IPS-15b (cell line): ENCODE measurements at regions not wholly inside any gene's neighbourhood (a gene's known extent, or its start where the extent isn't known, plus 50 kb on each side); places are given as distances from the start of the nearest gene placed in this dataset.

Source experiments
- H3K27me3 ChIP-seq: one replicate; pipeline ENCODE4 v1.6.1; 2013; ENCODE audit warnings: low read length; ENCODE audit not compliant: control insufficient read depth, insufficient read depth
- H3K36me3 ChIP-seq: one replicate; pipeline ENCODE4 v1.6.1; 2013; ENCODE audit warnings: low read length; ENCODE audit not compliant: control insufficient read depth, insufficient read depth
- H3K4me1 ChIP-seq: one replicate; pipeline ENCODE4 v1.6.1; 2013; ENCODE audit warnings: mild to moderate bottlenecking, low read length; ENCODE audit not compliant: control insufficient read depth, insufficient read depth
- H3K4me3 ChIP-seq: one replicate; pipeline ENCODE4 v1.5.1; 2013; ENCODE audit warnings: low read depth, low read length
- H3K9ac ChIP-seq: one replicate; pipeline ENCODE4 v1.6.1; 2013; ENCODE audit warnings: low read depth, mild to moderate bottlenecking, low read length
- H3K9me3 ChIP-seq: one replicate; pipeline ENCODE4 v1.6.1; 2013; ENCODE audit warnings: mild to moderate bottlenecking, low read length; ENCODE audit not compliant: control insufficient read depth, insufficient read depth

DNA sequence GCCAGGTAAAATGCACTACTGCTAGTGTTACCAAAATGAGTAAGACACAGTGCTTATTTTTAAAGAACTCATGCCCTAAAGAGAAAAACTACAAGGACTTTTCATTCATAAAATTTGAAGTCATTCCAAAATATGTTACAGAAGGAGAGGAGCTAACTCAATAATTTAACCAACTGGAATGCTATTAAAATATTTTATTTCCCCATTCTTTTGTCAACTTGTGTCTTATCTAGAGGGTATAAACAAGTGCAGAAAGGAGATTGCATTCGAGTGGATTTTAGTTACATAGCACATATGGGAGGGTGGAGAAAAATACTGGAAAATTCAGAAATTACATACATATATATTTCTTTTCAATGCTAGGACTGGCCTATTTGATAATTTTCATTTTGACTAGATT lies 131.0 kb upstream of the IRS2 start:
- no peak overlapping the region for H3K4me3 ChIP-seq
- H3K36me3 ChIP-seq, result no peaks in the 10 kb centered on the region
- H3K9me3 ChIP-seq, result no peaks in the 10 kb centered on the region
- H3K9ac ChIP-seq, result no peak overlapping the region
- H3K27me3 ChIP-seq, result no peaks in the 10 kb centered on the region
- H3K4me1 ChIP-seq, result no peaks in the 10 kb centered on the region

GRCh38 chr13:109913936-109914510 lies 127.6 kb upstream of the IRS2 start:
- no peak overlapping the region for H3K9ac ChIP-seq
- H3K4me1 ChIP-seq, result no peaks in the 10 kb centered on the region
- H3K36me3 ChIP-seq, result no peaks in the 10 kb centered on the region
- H3K9me3 ChIP-seq, result no peaks in the 10 kb centered on the region
- H3K4me3 ChIP-seq, result no peak overlapping the region
- no peaks in the 10 kb centered on the region for H3K27me3 ChIP-seq

DNA sequence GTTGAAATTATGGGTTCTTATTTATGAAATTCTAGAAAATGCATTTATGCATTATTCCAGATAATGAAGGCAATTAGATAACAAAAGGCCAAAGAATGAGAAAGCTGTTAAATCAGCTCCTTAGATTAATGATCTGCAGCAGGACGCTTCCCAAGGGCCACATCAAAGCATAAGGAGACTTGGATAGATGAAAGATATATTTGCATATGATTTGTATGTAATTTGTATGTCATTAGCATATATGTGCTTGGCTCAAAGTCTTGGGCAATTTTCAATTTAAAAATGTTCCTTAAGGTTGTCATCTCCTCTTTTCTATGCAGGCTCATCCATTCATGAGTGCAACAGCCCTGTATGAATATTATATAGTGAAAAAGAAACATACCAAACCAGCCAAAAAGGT lies 126.8 kb upstream of the IRS2 start:
- H3K27me3 ChIP-seq, result no peaks in the 10 kb centered on the region
- H3K9me3 ChIP-seq, result no peaks in the 10 kb centered on the region
- H3K4me1 ChIP-seq, result no peaks in the 10 kb centered on the region
- H3K36me3 ChIP-seq, result no peaks in the 10 kb centered on the region
- no peak overlapping the region for H3K4me3 ChIP-seq
- no peak overlapping the region for H3K9ac ChIP-seq

DNA sequence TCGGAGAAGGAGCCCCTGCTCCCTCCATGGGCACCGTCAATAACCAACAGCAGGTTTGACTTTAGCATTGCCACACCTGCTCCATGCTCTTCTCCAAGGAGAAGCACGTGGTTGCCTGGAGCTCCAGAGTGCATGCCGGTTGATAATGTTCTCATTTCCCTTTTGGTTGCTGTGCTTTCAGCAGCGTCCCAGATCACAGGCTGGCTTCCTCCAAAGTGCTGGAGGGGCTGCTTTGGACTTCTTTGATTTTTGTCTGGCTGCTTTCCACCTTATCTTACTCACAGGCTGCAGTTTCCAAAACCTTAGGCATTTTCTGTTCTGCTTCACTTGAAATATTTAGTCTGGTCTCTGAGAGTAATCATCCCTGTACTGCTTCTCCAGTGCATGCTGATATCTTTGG lies 123.8 kb upstream of the IRS2 start:
- Histone ChIP-seq H3K27me3 (no peaks in the 10 kb centered on the region), H3K9me3 (no peaks in the 10 kb centered on the region), H3K36me3 (no peaks in the 10 kb centered on the region), H3K9ac (no peak overlapping the region), H3K4me3 (no peak overlapping the region), H3K4me1 (no peaks in the 10 kb centered on the region)

DNA sequence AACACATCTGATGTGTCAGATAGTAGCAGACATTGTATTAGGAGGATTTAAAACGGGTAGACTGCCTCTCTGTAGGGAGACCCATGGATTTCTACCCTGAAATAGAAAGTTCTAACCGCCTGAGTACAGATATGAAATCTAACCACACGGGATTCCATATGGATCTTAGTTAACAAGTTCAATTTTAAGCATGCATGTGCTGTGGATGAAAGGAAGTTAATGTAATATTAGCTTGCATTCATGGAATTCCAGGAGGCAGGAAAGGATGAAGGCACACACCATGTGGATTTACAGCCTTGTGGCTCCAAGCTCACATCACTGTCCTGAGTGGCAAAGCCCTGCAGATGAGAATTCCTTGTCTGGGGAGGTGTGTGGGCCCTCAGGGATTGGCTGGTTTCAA lies 120.6 kb upstream of the IRS2 start:
- Histone ChIP-seq H3K9ac (no peak overlapping the region), H3K4me1 (no peaks in the 10 kb centered on the region), H3K27me3 (no peaks in the 10 kb centered on the region), H3K4me3 (no peak overlapping the region), H3K36me3 (no peaks in the 10 kb centered on the region), H3K9me3 (no peaks in the 10 kb centered on the region)

DNA sequence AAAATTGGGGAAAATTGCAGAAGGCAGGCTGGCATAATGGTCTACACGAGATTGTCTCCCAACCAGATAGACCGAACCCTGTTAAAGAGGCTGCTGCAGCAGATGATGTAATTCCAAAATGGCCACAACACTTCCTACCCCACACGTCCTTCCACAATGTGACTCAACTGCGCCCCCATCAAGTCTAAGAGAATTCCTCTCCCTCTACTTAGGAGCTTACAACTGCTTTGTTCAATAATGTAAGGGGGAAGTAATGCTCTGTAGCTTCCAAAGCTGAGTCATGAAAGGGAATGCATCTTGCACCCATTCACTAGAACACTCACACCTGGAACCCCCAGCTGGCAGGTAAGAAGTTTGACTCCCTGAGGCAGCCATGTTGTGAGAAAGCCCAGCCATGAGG lies 117.8 kb upstream of the IRS2 start:
- H3K4me3 ChIP-seq, result no peak overlapping the region
- no peaks in the 10 kb centered on the region for H3K27me3 ChIP-seq
- no peaks in the 10 kb centered on the region for H3K36me3 ChIP-seq
- H3K4me1 ChIP-seq, result no peaks in the 10 kb centered on the region
- H3K9ac ChIP-seq, result no peak overlapping the region
- no peaks in the 10 kb centered on the region for H3K9me3 ChIP-seq

- no peak overlapping the region for H3K9ac ChIP-seq
- H3K4me3 ChIP-seq, result peak overlapping the region; percentile 38
- no peaks in the 10 kb centered on the region for H3K27me3 ChIP-seq
- no peaks in the 10 kb centered on the region for H3K4me1 ChIP-seq
- H3K9me3 ChIP-seq, result no peaks in the 10 kb centered on the region
- no peaks in the 10 kb centered on the region for H3K36me3 ChIP-seq
Measured at GRCh38 chr13:109900741-109901140, 114.4 kb upstream of the IRS2 start.

DNA sequence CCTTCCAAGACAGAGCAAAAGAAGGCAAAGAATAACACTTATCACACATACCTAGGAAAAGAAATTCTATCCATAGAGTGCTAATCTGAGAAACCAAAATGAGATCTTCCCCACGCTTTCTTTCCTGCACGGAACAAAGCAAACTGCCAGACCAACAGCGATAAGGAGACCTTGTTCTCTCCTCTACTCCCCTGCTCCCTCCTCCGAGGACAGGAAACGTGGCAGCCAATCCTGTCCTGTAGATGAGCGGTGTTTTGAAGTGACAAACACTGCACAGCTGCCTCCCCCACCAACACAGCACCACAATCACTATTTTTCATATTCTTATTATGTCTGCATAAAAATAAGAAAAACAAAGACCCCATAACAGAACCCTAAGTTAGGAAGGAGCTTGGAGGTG lies 113.9 kb upstream of the IRS2 start:
- no peaks in the 10 kb centered on the region for H3K36me3 ChIP-seq
- H3K4me3 ChIP-seq, result peak overlapping the region; percentile 38
- no peaks in the 10 kb centered on the region for H3K27me3 ChIP-seq
- no peaks in the 10 kb centered on the region for H3K4me1 ChIP-seq
- no peaks in the 10 kb centered on the region for H3K9me3 ChIP-seq
- H3K9ac ChIP-seq, result no peak overlapping the region

DNA sequence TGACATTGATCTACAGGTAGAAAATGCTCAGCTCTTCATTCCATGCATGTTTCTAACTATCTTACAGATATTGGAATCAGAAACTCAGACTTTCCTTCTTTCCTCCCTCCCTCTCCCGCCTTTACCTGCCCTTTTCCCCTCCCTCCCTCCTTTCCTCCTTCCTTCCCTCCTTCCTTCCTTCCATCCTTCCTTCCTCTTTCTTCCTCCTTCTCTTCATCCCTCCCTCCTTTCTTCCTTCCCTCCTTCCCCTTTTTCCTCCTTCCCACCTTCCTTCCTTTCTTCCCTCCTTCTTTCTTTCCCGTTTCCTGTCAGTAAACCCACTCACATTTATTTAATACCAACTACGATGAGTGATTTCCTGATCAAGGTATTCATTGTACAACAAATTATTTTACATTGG lies 113.4 kb upstream of the IRS2 start:
- Histone ChIP-seq H3K27me3 (no peaks in the 10 kb centered on the region), H3K36me3 (no peaks in the 10 kb centered on the region), H3K4me3 (no peak overlapping the region), H3K4me1 (no peaks in the 10 kb centered on the region), H3K9me3 (no peaks in the 10 kb centered on the region), H3K9ac (no peak overlapping the region)

- Histone ChIP-seq H3K9me3 (no peaks in the 10 kb centered on the region), H3K27me3 (no peaks in the 10 kb centered on the region), H3K9ac (no peak overlapping the region), H3K4me1 (no peaks in the 10 kb centered on the region), H3K4me3 (no peak overlapping the region), H3K36me3 (no peaks in the 10 kb centered on the region)
Measured at GRCh38 chr13:109899316-109899715, 112.9 kb upstream of the IRS2 start.

DNA sequence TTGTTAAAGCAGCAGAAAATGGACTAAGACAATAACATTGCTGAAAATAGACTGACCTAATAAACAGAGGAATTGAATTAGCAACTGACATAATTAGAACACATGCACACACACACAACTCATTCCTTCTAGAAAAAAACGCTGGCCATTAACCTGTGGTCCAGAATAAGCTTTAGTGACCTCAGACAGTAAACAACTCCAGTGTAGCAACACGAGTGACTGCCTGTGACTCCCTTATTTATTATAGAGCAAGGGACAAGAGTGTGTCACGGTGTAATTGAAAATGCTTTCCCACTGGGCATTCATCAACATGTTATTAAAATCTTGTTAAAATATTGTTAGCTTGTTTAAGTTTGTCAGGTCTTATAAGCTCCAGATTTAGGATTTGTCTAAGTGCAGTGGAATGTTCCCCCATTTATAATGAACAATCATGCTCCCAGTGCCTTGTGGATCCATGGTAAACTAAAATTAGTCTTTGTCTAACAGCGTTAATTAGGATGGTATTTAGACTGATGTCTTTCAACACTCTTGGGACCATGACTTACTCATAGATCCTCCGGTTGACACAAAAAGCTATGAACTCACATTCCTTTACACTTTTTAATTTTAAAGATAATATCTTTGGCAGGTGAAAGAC lies 111.7 kb upstream of the IRS2 start:
- no peaks in the 10 kb centered on the region for H3K36me3 ChIP-seq
- H3K9ac ChIP-seq, result no peak overlapping the region
- no peak overlapping the region for H3K4me3 ChIP-seq
- H3K27me3 ChIP-seq, result no peaks in the 10 kb centered on the region
- H3K9me3 ChIP-seq, result no peaks in the 10 kb centered on the region
- H3K4me1 ChIP-seq, result no peaks in the 10 kb centered on the region

DNA sequence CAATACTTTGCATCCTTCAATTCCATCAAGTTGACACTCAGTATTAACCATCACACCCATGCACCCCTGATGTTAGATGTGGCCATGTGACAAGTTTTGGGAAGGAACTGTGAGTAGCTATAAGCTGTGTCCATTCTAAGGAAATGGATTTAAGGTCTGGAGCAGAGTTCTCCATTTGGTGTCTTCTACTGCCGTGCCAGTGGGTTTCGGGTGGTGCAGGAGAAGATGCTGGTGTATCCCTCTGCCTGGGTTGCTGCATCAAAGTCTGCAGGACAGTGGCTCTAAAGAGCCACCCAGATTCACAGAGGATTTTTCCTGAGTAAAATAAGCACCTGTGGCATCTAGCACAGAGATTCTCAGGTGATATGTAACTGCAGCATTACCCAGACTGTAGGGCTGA lies 105.7 kb upstream of the IRS2 start:
- no peaks in the 10 kb centered on the region for H3K36me3 ChIP-seq
- no peaks in the 10 kb centered on the region for H3K4me1 ChIP-seq
- no peak overlapping the region for H3K9ac ChIP-seq
- H3K9me3 ChIP-seq, result no peaks in the 10 kb centered on the region
- no peaks in the 10 kb centered on the region for H3K27me3 ChIP-seq
- H3K4me3 ChIP-seq, result no peak overlapping the region
